ENCODE measurements at regions not wholly inside any gene's neighbourhood (a gene's known extent, or its start where the extent isn't known, plus 50 kb on each side); places are given as distances from the start of the nearest gene placed in this dataset.

- H3K9me3 ChIP-seq (ENCODE audit: insufficient read depth, low read depth, low read length) = no peaks in the 10 kb centered on the region
- no peak overlapping the region for H2AFZ ChIP-seq (ENCODE audit: low read depth, low read length)
- FAIRE-seq (no peak), DNase-seq (ENCODE audit: low read depth) (no peak)
- H3K79me2 ChIP-seq (ENCODE audit: insufficient read depth, low read length) = no peaks in the 10 kb centered on the region
- no peak overlapping the region for H3K4me2 ChIP-seq (ENCODE audit: low read length)
- Mint-ChIP-seq H3K4me3 (ENCODE audit: unreplicated experiment) (no peak overlapping the region), H3K27ac (ENCODE audit: unreplicated experiment) (no peak overlapping the region), H3K36me3 (ENCODE audit: low read depth, unreplicated experiment) (no peaks in the 10 kb centered on the region), H3K4me1 (ENCODE audit: low read depth, unreplicated experiment) (peaks cover 14% of the 10 kb centered on the region), H3K9me3 (ENCODE audit: unreplicated experiment) (no peaks in the 10 kb centered on the region), H3K27me3 (ENCODE audit: low read depth, unreplicated experiment) (no peaks in the 10 kb centered on the region)
- H4K20me1 ChIP-seq (ENCODE audit: insufficient read depth, low read length) = no peaks in the 10 kb centered on the region
- TF ChIP-seq EZH2 (IDR thresholded peaks at IDR 0.05; ENCODE audit: insufficient read depth, low read length) (no peak), CTCF (IDR thresholded peaks at IDR 0.05; ENCODE audit: insufficient read depth, low read depth, low read length) (no peak)
- no peak overlapping the region for H3K4me3 ChIP-seq (ENCODE audit: insufficient read depth, low read depth, low read length)
- no peaks in the 10 kb centered on the region for H3K27me3 ChIP-seq (ENCODE audit: insufficient read depth, low read length)
- H3K27ac ChIP-seq (ENCODE audit: low read depth, low read length) = no peak overlapping the region
- H3K36me3 ChIP-seq (ENCODE audit: insufficient read depth, low read length) = no peaks in the 10 kb centered on the region
- peaks cover 11% of the 10 kb centered on the region for H3K4me1 ChIP-seq (ENCODE audit: insufficient read depth, low read length)
- H3K9ac ChIP-seq (ENCODE audit: low read length) = no peak overlapping the region
These were observed 72.3 kb downstream of the RPL22L1 start for GRCh38 chr3:170797685-170798084.

GRCh38 chr3:170792471-170792870 lies 77.5 kb downstream of the RPL22L1 start:
- H3K4me3 ChIP-seq (ENCODE audit: insufficient read depth, low read depth, low read length) = no peak overlapping the region
- no peak overlapping the region for H3K27ac Mint-ChIP-seq (ENCODE audit: unreplicated experiment)
- no peaks in the 10 kb centered on the region for H3K4me1 Mint-ChIP-seq (ENCODE audit: low read depth, unreplicated experiment)
- H3K36me3 Mint-ChIP-seq (ENCODE audit: low read depth, unreplicated experiment) = no peaks in the 10 kb centered on the region
- H3K4me3 Mint-ChIP-seq (ENCODE audit: unreplicated experiment) = no peak overlapping the region
- no peaks in the 10 kb centered on the region for H3K9me3 Mint-ChIP-seq (ENCODE audit: unreplicated experiment)
- no peaks in the 10 kb centered on the region for H3K27me3 Mint-ChIP-seq (ENCODE audit: low read depth, unreplicated experiment)
- no peaks in the 10 kb centered on the region for H4K20me1 ChIP-seq (ENCODE audit: insufficient read depth, low read length)
- no peak overlapping the region for H2AFZ ChIP-seq (ENCODE audit: low read depth, low read length)
- no peak for TF ChIP-seq CTCF (IDR thresholded peaks at IDR 0.05; ENCODE audit: insufficient read depth, low read depth, low read length)
- no peak for TF ChIP-seq EZH2 (IDR thresholded peaks at IDR 0.05; ENCODE audit: insufficient read depth, low read length)
- H3K36me3 ChIP-seq (ENCODE audit: insufficient read depth, low read length) = no peaks in the 10 kb centered on the region
- no peak overlapping the region for H3K27ac ChIP-seq (ENCODE audit: low read depth, low read length)
- no peak overlapping the region for H3K4me2 ChIP-seq (ENCODE audit: low read length)
- H3K27me3 ChIP-seq (ENCODE audit: insufficient read depth, low read length) = no peaks in the 10 kb centered on the region
- H3K9me3 ChIP-seq (ENCODE audit: insufficient read depth, low read depth, low read length) = no peaks in the 10 kb centered on the region
- H3K79me2 ChIP-seq (ENCODE audit: insufficient read depth, low read length) = no peaks in the 10 kb centered on the region
- DNase-seq (ENCODE audit: low read depth) (no peak), FAIRE-seq (no peak)
- no peak overlapping the region for H3K9ac ChIP-seq (ENCODE audit: low read length)
- no peaks in the 10 kb centered on the region for H3K4me1 ChIP-seq (ENCODE audit: insufficient read depth, low read length)

- H3K4me1 Mint-ChIP-seq (ENCODE audit: low read depth, unreplicated experiment) = no peaks in the 10 kb centered on the region
- no peak overlapping the region for H3K9ac ChIP-seq (ENCODE audit: low read length)
- H3K36me3 ChIP-seq (ENCODE audit: insufficient read depth, low read length) = no peaks in the 10 kb centered on the region
- no peak overlapping the region for H3K27ac ChIP-seq (ENCODE audit: low read depth, low read length)
- no peak for TF ChIP-seq EZH2 (IDR thresholded peaks at IDR 0.05; ENCODE audit: insufficient read depth, low read length)
- no peak for TF ChIP-seq CTCF (IDR thresholded peaks at IDR 0.05; ENCODE audit: insufficient read depth, low read depth, low read length)
- DNase-seq (ENCODE audit: low read depth) = no peak
- no peak overlapping the region for H3K4me3 Mint-ChIP-seq (ENCODE audit: unreplicated experiment)
- H3K9me3 ChIP-seq (ENCODE audit: insufficient read depth, low read depth, low read length) = no peaks in the 10 kb centered on the region
- no peaks in the 10 kb centered on the region for H3K9me3 Mint-ChIP-seq (ENCODE audit: unreplicated experiment)
- no peaks in the 10 kb centered on the region for H3K4me1 ChIP-seq (ENCODE audit: insufficient read depth, low read length)
- no peak overlapping the region for H3K27ac Mint-ChIP-seq (ENCODE audit: unreplicated experiment)
- H3K79me2 ChIP-seq (ENCODE audit: insufficient read depth, low read length) = no peaks in the 10 kb centered on the region
- H3K27me3 Mint-ChIP-seq (ENCODE audit: low read depth, unreplicated experiment) = no peaks in the 10 kb centered on the region
- no peaks in the 10 kb centered on the region for H4K20me1 ChIP-seq (ENCODE audit: insufficient read depth, low read length)
- H3K36me3 Mint-ChIP-seq (ENCODE audit: low read depth, unreplicated experiment) = no peaks in the 10 kb centered on the region
- no peak overlapping the region for H3K4me2 ChIP-seq (ENCODE audit: low read length)
- no peaks in the 10 kb centered on the region for H3K27me3 ChIP-seq (ENCODE audit: insufficient read depth, low read length)
- no peak overlapping the region for H2AFZ ChIP-seq (ENCODE audit: low read depth, low read length)
- no peak overlapping the region for H3K4me3 ChIP-seq (ENCODE audit: insufficient read depth, low read depth, low read length)
- FAIRE-seq = no peak
These were observed 79.3 kb downstream of the RPL22L1 start for GRCh38 chr3:170790647-170791046.
